Loucy (cell line): ENCODE measurements at regions not wholly inside any gene's neighbourhood (a gene's known extent, or its start where the extent isn't known, plus 50 kb on each side); places are given as distances from the start of the nearest gene placed in this dataset.

Source experiments
- EZH2phosphoT487 ChIP-seq: fragments of 200-600 bp; IDR thresholded peaks from 2 replicates; pipeline ENCODE4 v1.6.1; 2018; ENCODE audit warnings: antibody characterized with exemption, mild to moderate bottlenecking, moderate library complexity, borderline replicate concordance
- TF ChIP-seq, protein P1 (sequence below): fragments of 200-600 bp; sonication (generic); conservative IDR thresholded peaks from 2 replicates; pipeline ENCODE4 v1.5.1; 2014; ENCODE audit warnings: mild to moderate bottlenecking, antibody characterized with exemption, low read length

DNA sequence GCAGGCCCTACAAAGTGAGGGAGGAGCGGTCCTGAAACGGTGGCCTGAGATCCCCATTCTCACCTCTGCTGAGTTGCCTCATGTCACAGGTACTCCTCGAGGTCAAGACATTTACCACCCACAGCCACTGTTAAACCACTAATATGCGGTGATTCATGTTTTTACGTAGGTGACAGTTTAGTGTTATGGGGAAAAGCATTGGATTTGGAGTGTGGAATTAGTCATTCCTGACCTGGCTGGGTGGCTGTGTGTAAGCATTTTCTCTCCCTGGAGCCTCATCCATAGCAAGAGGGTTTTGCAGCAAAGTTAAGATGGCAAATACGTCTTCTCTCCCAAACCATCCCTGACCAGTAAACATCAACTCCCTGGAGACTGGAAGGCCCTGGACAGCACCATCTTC is 57.8 kb upstream of the KCNJ6 start:
- TF ChIP-seq, protein P1, sequence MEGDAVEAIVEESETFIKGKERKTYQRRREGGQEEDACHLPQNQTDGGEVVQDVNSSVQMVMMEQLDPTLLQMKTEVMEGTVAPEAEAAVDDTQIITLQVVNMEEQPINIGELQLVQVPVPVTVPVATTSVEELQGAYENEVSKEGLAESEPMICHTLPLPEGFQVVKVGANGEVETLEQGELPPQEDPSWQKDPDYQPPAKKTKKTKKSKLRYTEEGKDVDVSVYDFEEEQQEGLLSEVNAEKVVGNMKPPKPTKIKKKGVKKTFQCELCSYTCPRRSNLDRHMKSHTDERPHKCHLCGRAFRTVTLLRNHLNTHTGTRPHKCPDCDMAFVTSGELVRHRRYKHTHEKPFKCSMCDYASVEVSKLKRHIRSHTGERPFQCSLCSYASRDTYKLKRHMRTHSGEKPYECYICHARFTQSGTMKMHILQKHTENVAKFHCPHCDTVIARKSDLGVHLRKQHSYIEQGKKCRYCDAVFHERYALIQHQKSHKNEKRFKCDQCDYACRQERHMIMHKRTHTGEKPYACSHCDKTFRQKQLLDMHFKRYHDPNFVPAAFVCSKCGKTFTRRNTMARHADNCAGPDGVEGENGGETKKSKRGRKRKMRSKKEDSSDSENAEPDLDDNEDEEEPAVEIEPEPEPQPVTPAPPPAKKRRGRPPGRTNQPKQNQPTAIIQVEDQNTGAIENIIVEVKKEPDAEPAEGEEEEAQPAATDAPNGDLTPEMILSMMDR: no peak
- TF ChIP-seq EZH2phosphoT487: no peak
